ENCODE measurements at regions not wholly inside any gene's neighbourhood (a gene's known extent, or its start where the extent isn't known, plus 50 kb on each side); places are given as distances from the start of the nearest gene placed in this dataset.

DNA sequence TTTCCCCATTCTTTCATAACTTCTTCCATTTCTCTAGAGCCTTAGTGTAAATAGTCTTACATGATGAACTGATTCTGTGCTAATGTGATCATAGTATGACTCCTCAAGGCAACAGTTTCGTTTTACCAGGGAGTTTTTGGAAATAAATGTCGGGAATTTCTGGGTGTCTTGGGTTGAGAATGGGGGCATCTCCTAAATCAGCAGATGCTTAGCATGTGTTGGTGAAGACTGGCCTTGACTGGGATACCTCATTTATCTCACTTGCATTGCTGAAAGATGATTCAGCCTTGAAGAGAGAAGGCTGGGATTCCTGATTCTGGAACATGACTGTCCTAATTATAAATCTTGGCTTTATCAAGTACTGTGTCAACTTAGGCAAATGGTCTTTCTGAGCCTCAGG, 115.7 kb upstream of the C11orf87 start:
- TF ChIP-seq CTCF (IDR thresholded peaks at IDR 0.05) (no peak), POLR2A (IDR thresholded peaks at IDR 0.05) (no peak)

Data from right lobe of liver (tissue), 4 donors.